Adipocyte (in vitro differentiated cells): ENCODE measurements at regions not wholly inside any gene's neighbourhood (a gene's known extent, or its start where the extent isn't known, plus 50 kb on each side); places are given as distances from the start of the nearest gene placed in this dataset.

Experiments
- DNase-seq: peaks from one replicate; pipeline ENCODE4 v3.0.0-alpha.2; 2015; ENCODE audit warnings: low read depth
- H3K27me3 ChIP-seq: replicated peaks from 2 replicates; pipeline ENCODE4 v1.7.0; 2013; ENCODE audit warnings: mild to moderate bottlenecking, low read length, moderate library complexity; ENCODE audit not compliant: control insufficient read depth, insufficient read depth
- H3K36me3 ChIP-seq: 2 replicates; pipeline ENCODE4 v1.7.0; 2013; ENCODE audit warnings: low read length, mild to moderate bottlenecking, moderate library complexity; ENCODE audit not compliant: control insufficient read depth, insufficient read depth, severe bottlenecking
- H3K4me1 ChIP-seq: 2 replicates; pipeline ENCODE4 v1.7.0; 2013; ENCODE audit warnings: mild to moderate bottlenecking, low read length, moderate library complexity; ENCODE audit not compliant: control insufficient read depth, insufficient read depth
- H3K4me3 ChIP-seq: 2 replicates; pipeline ENCODE4 v1.7.0; 2013; ENCODE audit warnings: mild to moderate bottlenecking, low read length, moderate library complexity
- H3K9ac ChIP-seq: 2 replicates; pipeline ENCODE4 v1.7.0; 2013; ENCODE audit warnings: mild to moderate bottlenecking, low read length, moderate library complexity
- H3K9me3 ChIP-seq: 2 replicates; pipeline ENCODE4 v1.7.0; 2013; ENCODE audit warnings: mild to moderate bottlenecking, low read length, moderate library complexity; ENCODE audit not compliant: control insufficient read depth

DNA sequence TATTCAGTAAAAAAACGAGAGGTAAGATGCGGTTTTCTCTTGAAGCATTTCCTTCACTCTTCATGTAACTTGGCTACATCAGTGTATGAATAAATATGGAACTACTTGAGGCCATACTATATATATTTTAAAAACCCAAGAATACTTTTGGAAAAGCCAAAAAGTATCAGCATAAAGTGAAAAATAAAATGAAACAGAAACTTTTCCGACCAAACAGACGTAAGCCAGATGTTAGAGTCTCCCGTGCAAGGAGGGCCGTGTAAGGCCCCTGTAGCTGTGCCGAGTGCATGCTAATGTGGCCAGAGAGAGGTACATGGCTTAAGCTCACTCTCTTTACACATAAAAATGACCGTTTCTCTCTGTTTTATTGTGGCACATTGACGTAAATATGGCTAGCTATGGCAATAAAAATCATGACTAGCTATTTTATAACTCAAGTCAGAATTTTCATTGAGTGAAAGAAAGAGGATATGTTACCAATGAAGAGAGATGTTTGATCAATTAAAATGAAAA, 140.1 kb upstream of the GMDS start:
- Histone ChIP-seq H3K36me3 (no peaks in the 10 kb centered on the region), H3K4me1 (no peaks in the 10 kb centered on the region), H3K27me3 (no peaks in the 10 kb centered on the region), H3K9me3 (no peaks in the 10 kb centered on the region), H3K4me3 (no peak overlapping the region), H3K9ac (no peak overlapping the region)
- no peak for DNase-seq

DNA sequence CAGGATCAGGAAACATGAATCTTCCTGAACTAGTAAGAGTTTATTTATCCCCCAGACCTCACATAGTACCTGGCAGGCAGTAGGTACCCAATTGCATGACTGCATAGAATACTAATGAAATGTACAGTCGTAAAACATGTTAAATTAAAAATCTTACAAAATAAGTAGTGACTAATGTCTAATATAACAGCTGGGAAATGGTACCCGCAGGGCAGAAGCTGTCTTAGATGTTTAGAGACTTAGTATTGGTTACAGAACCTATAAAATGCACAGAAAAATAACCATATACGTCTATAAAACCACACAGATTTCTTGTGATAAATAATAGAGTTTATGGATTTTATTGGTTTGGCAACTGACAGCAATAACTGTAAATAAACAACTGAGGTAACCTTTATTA, 139.1 kb upstream of the GMDS start:
- Histone ChIP-seq H3K9ac (no peak overlapping the region), H3K9me3 (no peaks in the 10 kb centered on the region), H3K27me3 (no peaks in the 10 kb centered on the region), H3K4me1 (peaks cover 1% of the 10 kb centered on the region), H3K36me3 (no peaks in the 10 kb centered on the region), H3K4me3 (no peak overlapping the region)
- DNase-seq = no peak

DNA sequence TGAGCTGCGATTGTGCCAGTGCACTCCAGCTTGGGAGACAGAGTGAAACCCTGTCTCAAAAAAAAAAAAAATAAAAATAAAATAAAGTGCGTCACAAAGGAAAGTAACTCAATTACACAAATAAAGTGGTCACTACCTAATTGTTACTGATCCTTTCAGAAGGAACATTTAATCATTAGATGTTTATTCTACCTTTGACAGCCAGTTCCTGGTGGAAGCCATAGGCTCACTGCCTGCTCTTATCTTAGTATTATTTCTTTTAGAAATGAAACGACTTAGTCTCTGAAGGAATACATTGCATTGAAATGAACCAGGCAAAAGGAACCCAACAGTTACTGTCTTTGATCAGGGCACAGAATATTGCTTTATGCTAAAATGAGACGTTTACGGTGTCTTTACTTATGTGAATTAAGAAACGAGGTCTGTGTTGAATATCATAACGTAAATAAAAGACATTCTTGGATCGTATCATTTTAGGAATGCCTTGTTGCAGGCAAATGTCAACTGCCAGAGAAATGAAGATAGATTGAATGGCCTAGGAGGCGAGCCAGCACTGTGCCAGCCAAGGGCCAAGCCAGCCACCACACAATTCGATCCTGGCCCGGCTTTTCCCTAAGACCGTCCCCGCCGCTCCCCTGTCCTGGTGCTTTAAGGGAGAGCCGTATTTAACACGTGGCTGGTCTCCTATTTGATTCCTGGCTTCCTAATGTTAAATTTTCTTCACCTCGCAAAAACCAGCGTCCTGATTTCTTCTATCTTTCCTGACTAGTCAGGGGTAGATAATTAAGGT, 136.7 kb upstream of the GMDS start:
- no peak for DNase-seq
- no peaks in the 10 kb centered on the region for H3K27me3 ChIP-seq
- H3K4me1 ChIP-seq = peaks cover 13% of the 10 kb centered on the region
- no peaks in the 10 kb centered on the region for H3K36me3 ChIP-seq
- no peak overlapping the region for H3K4me3 ChIP-seq
- H3K9me3 ChIP-seq = no peaks in the 10 kb centered on the region
- no peak overlapping the region for H3K9ac ChIP-seq

DNA sequence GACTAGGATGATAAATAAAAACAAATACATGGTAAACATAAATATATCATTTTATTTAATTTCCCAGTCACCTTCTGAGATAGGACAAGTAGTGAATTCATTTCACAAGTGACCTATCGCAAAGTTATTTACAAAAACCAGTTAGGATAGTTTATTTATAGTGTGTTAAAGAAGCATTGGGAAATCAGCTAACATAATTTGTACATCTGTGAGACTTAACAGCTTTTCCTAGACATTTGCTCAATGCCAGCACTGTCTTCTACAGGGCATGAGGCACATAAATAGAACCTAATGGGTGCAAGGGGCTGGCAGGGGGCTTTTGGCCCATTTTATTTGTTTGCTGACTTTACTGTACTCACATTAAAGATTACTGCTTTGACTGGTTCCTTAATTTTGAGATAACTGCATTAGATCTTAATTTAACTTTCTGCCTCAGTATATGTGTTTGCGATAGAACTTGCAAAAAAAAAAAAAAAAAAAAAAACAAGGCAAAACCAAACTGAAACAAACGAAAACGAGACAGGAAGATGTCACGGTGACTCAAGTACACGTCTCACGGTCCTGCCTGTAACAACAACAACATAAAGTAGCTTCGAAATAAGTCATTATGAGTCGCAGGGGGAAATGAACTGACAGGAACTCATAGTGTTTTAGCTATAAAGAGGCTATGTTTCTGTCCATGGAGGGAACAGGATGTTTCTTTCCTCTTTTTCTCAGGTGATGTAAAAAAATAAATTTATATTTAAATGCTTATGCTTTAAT, 133.7 kb upstream of the GMDS start:
- Histone ChIP-seq H3K9me3 (no peaks in the 10 kb centered on the region), H3K4me1 (peaks cover 13% of the 10 kb centered on the region), H3K9ac (no peak overlapping the region), H3K27me3 (no peaks in the 10 kb centered on the region), H3K36me3 (no peaks in the 10 kb centered on the region), H3K4me3 (no peak overlapping the region)
- peak; percentile 56 for DNase-seq

DNA sequence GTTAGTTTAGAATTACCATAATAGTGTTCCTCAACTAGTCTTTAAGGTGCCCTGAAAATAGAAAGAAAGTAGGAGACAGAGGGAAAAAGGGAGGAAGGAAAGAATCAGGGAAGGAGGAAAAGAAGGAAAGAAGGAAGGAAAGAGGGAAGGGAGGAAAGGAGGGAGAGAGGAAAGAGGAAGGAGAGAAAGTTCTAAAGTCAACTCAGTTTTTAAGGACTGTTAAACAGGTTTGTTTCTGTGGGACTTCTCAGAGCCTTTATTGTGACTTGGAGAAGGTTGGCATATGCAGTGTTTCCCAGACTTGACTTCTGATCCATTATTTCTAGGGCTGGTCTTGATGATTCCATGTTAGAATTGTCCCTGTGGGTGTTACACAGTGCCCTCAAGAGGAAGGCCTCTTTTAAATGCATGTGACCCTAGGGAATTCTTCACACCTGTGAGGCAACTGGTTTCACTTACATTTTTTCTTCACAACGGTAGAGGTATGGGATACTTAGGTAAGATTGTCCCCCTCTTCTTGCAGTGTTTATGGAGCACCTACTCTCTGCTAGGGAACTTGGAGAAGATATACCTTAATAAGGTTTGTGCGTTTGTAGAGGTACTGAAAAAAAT, 132.7 kb upstream of the GMDS start:
- Histone ChIP-seq H3K9ac (no peak overlapping the region), H3K4me3 (no peak overlapping the region), H3K36me3 (no peaks in the 10 kb centered on the region), H3K27me3 (no peaks in the 10 kb centered on the region), H3K9me3 (no peaks in the 10 kb centered on the region), H3K4me1 (peaks cover 13% of the 10 kb centered on the region)
- no peak for DNase-seq

DNA sequence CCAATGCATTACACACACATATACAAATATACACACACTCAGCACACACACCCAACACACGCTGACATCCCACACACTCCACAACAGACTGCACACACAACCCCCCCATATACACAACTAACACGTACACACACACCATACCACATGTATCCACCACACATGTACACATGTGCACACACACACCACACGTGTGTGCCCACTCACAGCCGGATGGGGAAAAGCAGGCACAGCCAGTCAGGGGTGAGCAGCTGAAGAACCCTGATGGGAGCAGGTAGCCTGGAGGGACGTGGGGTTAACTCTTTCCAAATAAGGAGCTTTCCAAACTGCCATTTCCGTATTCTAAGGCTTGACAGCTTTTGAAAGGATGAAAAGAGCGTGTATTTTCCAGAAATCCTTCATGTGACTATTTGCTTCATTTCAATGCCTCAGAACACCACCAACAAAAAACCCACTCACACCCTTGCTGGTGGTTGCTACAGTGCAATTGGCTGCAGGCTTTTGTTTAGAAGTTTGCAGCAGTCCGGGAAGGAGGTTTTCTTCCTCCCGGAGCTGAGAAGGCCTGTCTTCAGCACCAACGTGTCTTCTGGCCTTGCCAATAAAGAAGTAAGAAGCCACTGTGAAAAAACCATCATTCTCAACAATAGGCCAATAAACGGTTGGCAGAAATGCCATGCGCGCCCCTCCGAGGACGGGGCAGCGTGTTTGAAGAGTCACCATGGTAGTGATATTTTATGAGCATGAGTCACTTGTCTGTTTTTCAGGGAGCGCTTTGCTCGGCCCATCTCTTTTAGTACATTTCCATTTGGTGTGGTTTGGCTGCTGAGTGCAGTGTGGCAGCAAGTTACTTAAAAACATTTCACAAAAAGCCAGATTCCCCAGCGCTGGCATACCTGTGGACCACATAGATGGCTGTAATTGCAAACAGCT, 131.3 kb upstream of the GMDS start:
- no peak overlapping the region for H3K4me3 ChIP-seq
- peak; percentile 88 for DNase-seq
- no peaks in the 10 kb centered on the region for H3K36me3 ChIP-seq
- H3K4me1 ChIP-seq = peaks cover 13% of the 10 kb centered on the region
- no peak overlapping the region for H3K9ac ChIP-seq
- H3K27me3 ChIP-seq = no peaks in the 10 kb centered on the region
- no peaks in the 10 kb centered on the region for H3K9me3 ChIP-seq

DNA sequence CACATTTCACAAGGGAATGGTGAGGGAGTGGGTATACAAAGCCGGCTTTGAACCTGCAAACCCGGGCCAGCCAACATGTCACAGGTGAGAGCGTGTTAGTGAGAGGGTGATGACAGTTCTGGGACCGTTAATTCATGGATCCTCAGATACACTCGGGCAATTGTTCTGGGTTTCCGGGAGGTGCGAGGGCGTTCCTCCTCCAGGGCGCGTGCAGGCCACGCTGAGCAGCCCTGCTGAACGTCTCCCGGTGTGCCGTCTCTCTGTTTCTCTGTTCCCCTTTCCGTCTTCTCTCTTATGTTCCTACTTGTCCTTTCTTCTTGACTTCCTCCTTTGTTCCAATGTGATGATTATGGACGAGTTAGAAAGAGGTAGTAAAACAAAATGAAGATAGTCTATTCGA, 130.0 kb upstream of the GMDS start:
- Histone ChIP-seq H3K4me3 (no peak overlapping the region), H3K27me3 (no peaks in the 10 kb centered on the region), H3K9me3 (no peaks in the 10 kb centered on the region), H3K4me1 (peaks cover 19% of the 10 kb centered on the region), H3K9ac (no peak overlapping the region), H3K36me3 (no peaks in the 10 kb centered on the region)
- no peak for DNase-seq

DNA sequence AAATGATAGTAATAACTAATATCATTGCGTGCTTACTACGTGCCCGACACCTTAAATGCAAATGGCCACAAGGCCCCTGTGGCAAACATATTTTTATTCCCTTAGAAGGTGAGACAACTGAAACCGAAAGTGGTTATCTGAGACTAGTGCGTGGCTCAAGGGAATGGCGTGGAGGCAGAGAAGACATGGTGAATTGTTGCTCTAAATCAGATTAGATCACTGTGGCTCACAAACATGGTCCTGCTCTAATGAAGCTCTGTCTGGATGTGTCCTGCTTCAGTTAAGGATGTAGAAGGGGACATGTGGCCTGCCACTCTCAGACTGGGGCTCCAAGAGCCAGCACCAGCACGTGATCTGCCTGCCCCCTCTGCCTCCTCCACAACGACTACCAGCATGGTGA, 124.2 kb upstream of the GMDS start:
- H3K27me3 ChIP-seq = no peaks in the 10 kb centered on the region
- H3K4me3 ChIP-seq = no peak overlapping the region
- no peaks in the 10 kb centered on the region for H3K36me3 ChIP-seq
- no peak overlapping the region for H3K9ac ChIP-seq
- H3K4me1 ChIP-seq = peaks cover 6% of the 10 kb centered on the region
- H3K9me3 ChIP-seq = no peaks in the 10 kb centered on the region
- no peak for DNase-seq

DNA sequence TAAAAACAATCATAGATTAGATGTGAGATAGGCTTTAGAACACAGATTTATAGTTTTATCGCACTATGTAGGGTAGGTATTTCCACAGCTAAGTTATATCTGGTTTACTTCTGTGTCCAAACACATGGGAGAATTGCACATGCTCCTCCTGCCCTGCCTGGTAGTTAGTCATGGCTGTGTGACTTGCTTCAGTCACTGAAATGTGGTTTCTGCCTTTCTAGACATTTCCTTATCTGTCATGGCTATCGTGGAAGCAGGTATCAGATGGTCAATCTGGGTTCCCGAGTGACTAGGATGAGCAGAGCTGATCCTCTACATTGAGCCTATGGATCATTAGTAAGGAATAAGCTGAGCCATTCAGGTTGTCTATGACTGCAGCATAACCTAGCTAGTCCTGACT, 117.8 kb upstream of the GMDS start:
- peaks cover 6% of the 10 kb centered on the region for H3K4me1 ChIP-seq
- H3K27me3 ChIP-seq = no peaks in the 10 kb centered on the region
- H3K9ac ChIP-seq = no peak overlapping the region
- no peaks in the 10 kb centered on the region for H3K9me3 ChIP-seq
- H3K36me3 ChIP-seq = no peaks in the 10 kb centered on the region
- peak; percentile 28 for DNase-seq
- no peak overlapping the region for H3K4me3 ChIP-seq

DNA sequence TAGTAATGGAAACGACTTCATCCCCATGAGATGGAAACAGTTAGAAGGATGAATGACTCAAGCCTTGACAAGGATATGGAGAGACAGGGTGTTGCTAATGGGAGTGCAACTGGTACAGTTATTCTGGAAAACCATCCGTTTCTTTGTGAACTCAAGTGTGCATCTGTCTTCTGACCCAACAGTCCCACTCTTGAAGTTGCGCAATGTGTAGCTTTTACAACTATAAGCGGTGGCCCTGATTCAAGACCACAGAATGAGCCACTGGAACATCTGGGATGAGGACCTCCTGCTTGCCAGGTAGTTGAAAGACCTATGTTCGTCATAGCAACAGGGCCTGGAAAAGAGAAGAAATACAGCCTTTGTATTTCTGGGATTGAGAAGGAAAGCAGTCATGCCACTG, 115.8 kb upstream of the GMDS start:
- H3K4me1 ChIP-seq = peaks cover 6% of the 10 kb centered on the region
- H3K4me3 ChIP-seq = no peak overlapping the region
- DNase-seq = no peak

More for the DNA sequence above, 115.8 kb upstream of the GMDS start:
- Histone ChIP-seq H3K36me3 (no peaks in the 10 kb centered on the region), H3K9me3 (no peaks in the 10 kb centered on the region), H3K27me3 (no peaks in the 10 kb centered on the region), H3K9ac (no peak overlapping the region)
